SK-N-SH (cell line): ENCODE measurements at regions not wholly inside any gene's neighbourhood (a gene's known extent, or its start where the extent isn't known, plus 50 kb on each side); places are given as distances from the start of the nearest gene placed in this dataset.

ENCODE experiments used
- EP300 ChIP-seq, 2 experiments: IDR thresholded peaks; 2 replicates each; pipeline versions ENCODE4 v1.4.0 to v1.6.1; 2012; ENCODE audit warnings: borderline replicate concordance in 1 of 2, low read depth in 1 of 2, low read length in 1 of 2
- TF ChIP-seq, protein P1 (sequence below): IDR thresholded peaks from 2 replicates; pipeline ENCODE4 v1.4.0; 2012; ENCODE audit warnings: low read depth, borderline replicate concordance
- TF ChIP-seq, protein P2 (sequence below): fragments of 200-600 bp; sonication (generic); IDR thresholded peaks from 2 replicates; pipeline ENCODE4 v1.6.1; 2017; ENCODE audit warnings: antibody characterized with exemption, mild to moderate bottlenecking, moderate library complexity
- TF ChIP-seq, protein P3 (sequence below): fragments of 150-350 bp; IDR thresholded peaks from 2 replicates; pipeline ENCODE4 v1.6.1; 2016; ENCODE audit warnings: mild to moderate bottlenecking, low read depth, low read length

DNA sequence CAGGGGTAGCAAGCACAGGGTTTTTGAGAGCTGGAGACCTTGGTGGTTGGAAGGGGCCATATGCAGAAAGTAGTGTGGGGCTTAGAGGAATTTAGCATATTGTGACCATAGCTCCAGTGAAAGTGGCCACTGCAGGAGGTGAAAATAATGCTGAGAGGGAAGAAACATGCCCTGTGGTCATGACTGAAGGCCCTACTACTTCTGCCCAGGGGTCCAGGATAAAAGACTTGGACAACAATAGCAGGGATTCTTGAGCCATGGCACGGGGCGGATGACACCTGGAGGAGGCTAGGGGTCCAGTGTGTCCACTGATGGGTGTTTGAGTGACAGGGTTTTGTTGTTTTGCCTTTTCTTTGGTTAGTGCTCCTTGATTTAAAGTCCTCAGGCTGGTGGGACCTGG lies 694.6 kb downstream of the CPS1 start:
- TF ChIP-seq, protein P1, sequence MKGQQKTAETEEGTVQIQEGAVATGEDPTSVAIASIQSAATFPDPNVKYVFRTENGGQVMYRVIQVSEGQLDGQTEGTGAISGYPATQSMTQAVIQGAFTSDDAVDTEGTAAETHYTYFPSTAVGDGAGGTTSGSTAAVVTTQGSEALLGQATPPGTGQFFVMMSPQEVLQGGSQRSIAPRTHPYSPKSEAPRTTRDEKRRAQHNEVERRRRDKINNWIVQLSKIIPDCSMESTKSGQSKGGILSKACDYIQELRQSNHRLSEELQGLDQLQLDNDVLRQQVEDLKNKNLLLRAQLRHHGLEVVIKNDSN, result no peak
- TF ChIP-seq, protein P2, sequence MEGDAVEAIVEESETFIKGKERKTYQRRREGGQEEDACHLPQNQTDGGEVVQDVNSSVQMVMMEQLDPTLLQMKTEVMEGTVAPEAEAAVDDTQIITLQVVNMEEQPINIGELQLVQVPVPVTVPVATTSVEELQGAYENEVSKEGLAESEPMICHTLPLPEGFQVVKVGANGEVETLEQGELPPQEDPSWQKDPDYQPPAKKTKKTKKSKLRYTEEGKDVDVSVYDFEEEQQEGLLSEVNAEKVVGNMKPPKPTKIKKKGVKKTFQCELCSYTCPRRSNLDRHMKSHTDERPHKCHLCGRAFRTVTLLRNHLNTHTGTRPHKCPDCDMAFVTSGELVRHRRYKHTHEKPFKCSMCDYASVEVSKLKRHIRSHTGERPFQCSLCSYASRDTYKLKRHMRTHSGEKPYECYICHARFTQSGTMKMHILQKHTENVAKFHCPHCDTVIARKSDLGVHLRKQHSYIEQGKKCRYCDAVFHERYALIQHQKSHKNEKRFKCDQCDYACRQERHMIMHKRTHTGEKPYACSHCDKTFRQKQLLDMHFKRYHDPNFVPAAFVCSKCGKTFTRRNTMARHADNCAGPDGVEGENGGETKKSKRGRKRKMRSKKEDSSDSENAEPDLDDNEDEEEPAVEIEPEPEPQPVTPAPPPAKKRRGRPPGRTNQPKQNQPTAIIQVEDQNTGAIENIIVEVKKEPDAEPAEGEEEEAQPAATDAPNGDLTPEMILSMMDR, result no peak
- no peak for TF ChIP-seq EP300 (IDR thresholded peaks at IDR 0.05; ENCODE audit: borderline replicate concordance in 1 of 2, low read depth in 1 of 2, low read length in 1 of 2)
- TF ChIP-seq, protein P3, sequence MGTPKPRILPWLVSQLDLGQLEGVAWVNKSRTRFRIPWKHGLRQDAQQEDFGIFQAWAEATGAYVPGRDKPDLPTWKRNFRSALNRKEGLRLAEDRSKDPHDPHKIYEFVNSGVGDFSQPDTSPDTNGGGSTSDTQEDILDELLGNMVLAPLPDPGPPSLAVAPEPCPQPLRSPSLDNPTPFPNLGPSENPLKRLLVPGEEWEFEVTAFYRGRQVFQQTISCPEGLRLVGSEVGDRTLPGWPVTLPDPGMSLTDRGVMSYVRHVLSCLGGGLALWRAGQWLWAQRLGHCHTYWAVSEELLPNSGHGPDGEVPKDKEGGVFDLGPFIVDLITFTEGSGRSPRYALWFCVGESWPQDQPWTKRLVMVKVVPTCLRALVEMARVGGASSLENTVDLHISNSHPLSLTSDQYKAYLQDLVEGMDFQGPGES, result no peak
